CD4-positive, alpha-beta memory T cell (primary cell): ENCODE measurements at regions not wholly inside any gene's neighbourhood (a gene's known extent, or its start where the extent isn't known, plus 50 kb on each side); places are given as distances from the start of the nearest gene placed in this dataset.
"Not testable (repeated sequence)": the region's sequence is repeated elsewhere in the genome, so short reads cannot be mapped to it uniquely, and the experiment has no call there.

ENCODE experiments used
- CTCF ChIA-PET: fragments of 350-600 bp; sonication (Branson Sonifier 250); formaldehyde crosslinking; loops from one replicate; lab custom pipeline; 2021; ENCODE audit warnings: inconsistent platforms; ENCODE audit not compliant: partially characterized antibody; lab: Charles Lee
- POLR2A ChIA-PET: fragments of 350-600 bp; sonication (Branson Sonifier 250); formaldehyde crosslinking; loops from one replicate; lab custom pipeline; 2021; ENCODE audit not compliant: partially characterized antibody; lab: Charles Lee
- DNase-seq, 5 donors: peaks; one replicate each; pipeline versions ENCODE4 v3.0.0 to v3.0.0-alpha.2; 2020 to 2022; ENCODE audit warnings: mixed read lengths in 1 of 5
- H3K27ac ChIP-seq: one replicate; pipeline ENCODE4 v1.7.0; 2013; ENCODE audit warnings: low read depth, low read length
- H3K27me3 ChIP-seq: 2 replicates; pipeline ENCODE4 v1.7.0; 2013; ENCODE audit warnings: mild to moderate bottlenecking, low read length, moderate library complexity; ENCODE audit not compliant: insufficient read depth
- H3K36me3 ChIP-seq: 2 replicates; pipeline ENCODE4 v1.7.0; 2013; ENCODE audit warnings: mild to moderate bottlenecking, low read length, moderate library complexity; ENCODE audit not compliant: insufficient read depth
- H3K4me1 ChIP-seq: 2 replicates; pipeline ENCODE4 v1.7.0; 2013; ENCODE audit warnings: mild to moderate bottlenecking, low read length, moderate library complexity; ENCODE audit not compliant: insufficient read depth
- H3K4me3 ChIP-seq, 2 donors: one replicate each; pipeline ENCODE4 v1.7.0; 2013; ENCODE audit warnings: low read length in 2 of 2, mild to moderate bottlenecking in 1 of 2
- H3K9me3 ChIP-seq, 2 donors: one replicate each; pipeline ENCODE4 v1.7.0; 2013; ENCODE audit warnings: low read length in 2 of 2, control low read depth in 1 of 2; ENCODE audit not compliant: control insufficient read depth in 1 of 2
- H3K27ac Mint-ChIP-seq, 7 donors: one replicate each; pipeline ENCODE4 v1.8.0; 2020 to 2021; ENCODE audit warnings: mixed read lengths in 7 of 7, mild to moderate bottlenecking in 6 of 7, inconsistent platforms in 3 of 7, moderate library complexity in 3 of 7
- H3K27me3 Mint-ChIP-seq, 2 donors: one replicate each; pipeline ENCODE4 v1.8.0; 2020 to 2021; ENCODE audit warnings: mixed read lengths in 2 of 2
- H3K36me3 Mint-ChIP-seq, 2 donors: one replicate each; pipeline ENCODE4 v1.8.0; 2020 to 2021; ENCODE audit warnings: mixed read lengths in 2 of 2, inconsistent platforms in 1 of 2, mild to moderate bottlenecking in 1 of 2
- H3K4me1 Mint-ChIP-seq, 4 donors: one replicate each; pipeline ENCODE4 v1.8.0; 2020 to 2021; ENCODE audit warnings: mixed read lengths in 4 of 4, mild to moderate bottlenecking in 1 of 4
- H3K4me3 Mint-ChIP-seq, 8 donors: one replicate each; pipeline ENCODE4 v1.8.0; 2020 to 2021; ENCODE audit warnings: mixed read lengths in 8 of 8, mild to moderate bottlenecking in 7 of 8, moderate library complexity in 6 of 8, inconsistent platforms in 3 of 8
- H3K9me3 Mint-ChIP-seq, 8 donors: one replicate each; pipeline ENCODE4 v1.8.0; 2020 to 2021; ENCODE audit warnings: mixed read lengths in 8 of 8, mild to moderate bottlenecking in 5 of 8, inconsistent platforms in 3 of 8, moderate library complexity in 1 of 8
- intact Hi-C: fragments of 100-400 bp; cut with micrococcal nuclease; formaldehyde crosslinking; loops from one replicate; pipeline ENCODE4 v1.15.1; 2023

DNA sequence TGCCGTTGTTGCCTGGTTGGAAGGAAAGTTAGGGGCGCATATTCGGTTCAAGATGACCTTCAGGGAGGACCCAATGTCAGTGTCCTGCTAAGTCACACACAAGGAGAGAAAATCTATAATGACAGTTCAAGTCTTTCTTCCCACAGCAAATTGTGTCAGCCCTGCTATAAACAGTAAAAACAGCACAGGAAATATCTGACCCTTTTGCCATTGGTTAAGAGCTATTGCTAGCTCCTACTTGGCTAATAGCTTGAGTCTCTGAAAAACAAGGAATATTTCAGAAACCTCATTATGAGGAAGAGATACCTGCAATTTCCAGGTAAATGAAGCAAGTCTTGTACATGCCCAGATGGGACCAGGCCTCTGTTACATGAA, 175.6 kb downstream of the SKIDA1 start:
- H3K4me3 ChIP-seq: no peak overlapping the region
- POLR2A ChIA-PET: no interaction called here

DNA sequence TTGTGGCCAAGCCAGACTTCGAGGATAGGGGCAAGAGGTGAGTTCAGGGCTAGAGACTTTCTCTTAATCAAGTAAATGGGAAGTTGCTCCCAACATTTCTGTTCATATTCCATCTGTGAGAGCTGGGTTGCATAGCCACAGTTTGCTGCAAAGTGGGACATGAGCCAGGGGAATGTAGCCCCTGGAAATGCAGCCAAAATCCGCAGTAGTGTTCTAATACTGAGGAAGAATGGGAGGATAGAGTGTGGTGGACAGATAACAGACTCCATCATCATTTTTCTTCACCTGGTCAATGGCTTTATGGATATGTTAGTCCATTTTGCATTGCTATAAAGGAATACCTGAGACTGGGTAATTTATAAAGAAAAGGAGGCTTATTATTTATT, 177.7 kb downstream of the SKIDA1 start:
- Mint-ChIP-seq H3K36me3 (no peaks in the 10 kb centered on the region), H3K27ac (no peak overlapping the region), H3K4me1 (no peaks in the 10 kb centered on the region), H3K27me3 (peaks cover 1 to 4% of the 10 kb centered on the region in 2 donors), H3K4me3 (no peak overlapping the region), H3K9me3 (peaks cover 0 to 8% (median 0%) of the 10 kb centered on the region in 8 donors)
- Histone ChIP-seq H3K27me3 (no peaks in the 10 kb centered on the region), H3K4me1 (no peaks in the 10 kb centered on the region), H3K27ac (no peak overlapping the region), H3K4me3 (no peak overlapping the region), H3K9me3 (no peaks in the 10 kb centered on the region), H3K36me3 (no peaks in the 10 kb centered on the region)
- intact Hi-C loops: no loop called here
- no peak for DNase-seq
- ChIA-PET POLR2A (no interaction called here), CTCF (no interaction called here)

More for the DNA sequence above, 175.6 kb downstream of the SKIDA1 start:
- H3K36me3 ChIP-seq: no peaks in the 10 kb centered on the region
- no peaks in the 10 kb centered on the region for H3K4me1 Mint-ChIP-seq
- CTCF ChIA-PET: no interaction called here
- no peak overlapping the region for H3K27ac ChIP-seq
- H3K27me3 Mint-ChIP-seq: peaks cover 0 to 2% of the 10 kb centered on the region in 2 donors
- no peaks in the 10 kb centered on the region for H3K4me1 ChIP-seq
- no peak for DNase-seq
- H3K9me3 Mint-ChIP-seq: peaks cover 0 to 8% (median 0%) of the 10 kb centered on the region in 8 donors
- no peak overlapping the region for H3K27ac Mint-ChIP-seq
- H3K27me3 ChIP-seq: no peaks in the 10 kb centered on the region
- no peak overlapping the region for H3K4me3 Mint-ChIP-seq
- intact Hi-C loops: no loop called here
- H3K36me3 Mint-ChIP-seq: no peaks in the 10 kb centered on the region
- H3K9me3 ChIP-seq: no peaks in the 10 kb centered on the region

DNA sequence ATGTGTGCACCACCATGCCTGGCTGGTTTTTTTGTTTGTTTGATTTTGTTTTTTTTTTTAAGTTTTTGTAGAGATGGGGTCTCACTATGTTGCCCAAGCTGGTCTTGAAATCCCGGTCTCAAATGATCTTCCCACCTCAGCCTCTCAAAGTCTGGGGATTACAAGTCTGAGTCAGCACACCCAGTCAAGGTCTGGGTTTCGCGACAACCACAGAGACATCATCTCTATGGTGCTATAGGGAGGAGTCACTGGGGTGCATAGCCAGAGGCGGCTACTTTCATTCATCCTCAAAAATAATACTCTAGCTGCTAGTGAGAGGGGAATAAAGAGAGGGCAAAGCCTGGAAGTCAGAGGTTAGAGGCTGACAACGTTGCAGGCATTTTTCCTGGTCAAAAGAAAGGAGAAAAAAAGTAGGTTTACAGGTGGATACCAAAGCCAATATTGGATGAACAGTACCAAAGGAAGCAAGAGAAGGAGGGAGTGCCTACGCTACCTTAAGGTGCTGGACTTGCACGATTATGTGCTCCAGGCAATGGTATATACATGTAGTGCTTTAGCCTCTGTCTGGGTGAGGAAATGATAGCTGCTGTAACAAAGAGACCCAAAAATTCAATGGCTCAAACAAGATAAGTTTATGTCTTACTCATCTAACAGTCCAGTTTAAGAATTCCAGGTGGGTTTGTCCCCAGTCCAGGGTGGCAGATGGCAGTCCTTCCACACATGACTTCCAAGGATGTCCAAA, 178.3 kb downstream of the SKIDA1 start:
- Histone ChIP-seq H3K4me1 (no peaks in the 10 kb centered on the region), H3K27me3 (no peaks in the 10 kb centered on the region), H3K36me3 (no peaks in the 10 kb centered on the region), H3K27ac (no peak overlapping the region), H3K4me3 (no peak overlapping the region), H3K9me3 (no peaks in the 10 kb centered on the region)
- Mint-ChIP-seq H3K36me3 (no peaks in the 10 kb centered on the region), H3K4me3 (no peak overlapping the region), H3K4me1 (no peaks in the 10 kb centered on the region), H3K27ac (no peak overlapping the region), H3K27me3 (peaks cover 1 to 4% of the 10 kb centered on the region in 2 donors), H3K9me3 (peaks cover 0 to 8% (median 0%) of the 10 kb centered on the region in 8 donors)
- POLR2A ChIA-PET: no interaction called here
- no peak for DNase-seq
- CTCF ChIA-PET: no interaction called here
- intact Hi-C loops: no loop called here

- no peak overlapping the region for H3K27ac ChIP-seq
- Mint-ChIP-seq H3K4me3 (no peak overlapping the region), H3K9me3 (peaks cover 0 to 3% (median 0%) of the 10 kb centered on the region in 8 donors)
Measured at GRCh38 chr10:21343087-21343486, 182.4 kb downstream of the SKIDA1 start.

DNA sequence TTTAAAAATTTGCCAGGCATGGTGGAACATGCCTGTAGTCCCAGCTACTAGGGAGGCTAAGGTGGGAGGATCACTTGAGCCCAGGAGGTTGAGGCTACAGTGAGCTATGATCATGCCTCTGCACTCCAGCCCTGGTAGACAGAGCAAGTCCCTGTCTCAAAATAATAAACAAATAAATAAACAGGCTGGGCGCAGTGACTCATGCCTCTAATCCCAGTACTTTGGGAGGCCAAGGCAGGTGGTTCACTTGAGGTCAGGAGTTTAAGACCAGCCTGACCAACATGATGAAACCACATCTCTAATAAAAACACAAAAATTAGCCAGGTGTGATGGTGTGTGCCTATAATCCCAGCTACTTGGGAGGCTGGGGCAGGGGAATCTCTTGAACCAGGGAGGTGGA, 183.0 kb downstream of the SKIDA1 start:
- not testable (repeated sequence) for H3K27ac ChIP-seq, H3K27me3 Mint-ChIP-seq

More at GRCh38 chr10:21343087-21343486, 182.4 kb downstream of the SKIDA1 start:
- intact Hi-C loops: no loop called here
- no peaks in the 10 kb centered on the region for H3K36me3 ChIP-seq
- H3K4me3 ChIP-seq: no peak overlapping the region
- H3K4me1 ChIP-seq: no peaks in the 10 kb centered on the region
- CTCF ChIA-PET: no interaction called here
- POLR2A ChIA-PET: no interaction called here
- Mint-ChIP-seq H3K4me1 (no peaks in the 10 kb centered on the region), H3K27ac (no peak overlapping the region), H3K27me3 (peaks cover 5 to 6% of the 10 kb centered on the region in 2 donors), H3K36me3 (no peaks in the 10 kb centered on the region)
- no peaks in the 10 kb centered on the region for H3K9me3 ChIP-seq
- no peak for DNase-seq
- no peaks in the 10 kb centered on the region for H3K27me3 ChIP-seq

DNA sequence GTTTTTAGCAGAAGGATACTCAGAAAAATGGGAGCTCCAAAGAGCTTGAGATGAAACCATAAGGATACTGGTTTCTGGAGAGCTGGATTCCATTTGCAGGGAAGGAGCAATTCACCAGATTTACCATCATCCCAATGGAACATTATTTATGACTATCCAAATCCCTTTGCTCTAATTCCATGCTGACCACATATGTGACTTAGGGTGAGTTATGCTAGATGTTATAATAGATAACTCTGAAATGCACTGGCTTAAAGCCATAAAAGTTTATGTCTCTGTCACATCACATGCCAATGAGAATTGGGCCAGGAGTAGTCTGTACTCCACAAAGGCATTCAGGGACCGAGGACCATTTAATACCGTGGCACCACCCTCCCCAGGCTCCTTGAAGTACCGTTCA, 185.2 kb downstream of the SKIDA1 start:
- no peak overlapping the region for H3K4me3 Mint-ChIP-seq

More for the DNA sequence above, 183.0 kb downstream of the SKIDA1 start:
- H3K4me1 Mint-ChIP-seq, H3K9me3 Mint-ChIP-seq, H3K9me3 ChIP-seq, H3K36me3 Mint-ChIP-seq, H3K4me3 ChIP-seq, POLR2A ChIA-PET, H3K27me3 ChIP-seq, H3K4me3 Mint-ChIP-seq, H3K4me1 ChIP-seq, H3K27ac Mint-ChIP-seq, H3K36me3 ChIP-seq, CTCF ChIA-PET, intact Hi-C loops, DNase-seq: not testable (repeated sequence)

DNA sequence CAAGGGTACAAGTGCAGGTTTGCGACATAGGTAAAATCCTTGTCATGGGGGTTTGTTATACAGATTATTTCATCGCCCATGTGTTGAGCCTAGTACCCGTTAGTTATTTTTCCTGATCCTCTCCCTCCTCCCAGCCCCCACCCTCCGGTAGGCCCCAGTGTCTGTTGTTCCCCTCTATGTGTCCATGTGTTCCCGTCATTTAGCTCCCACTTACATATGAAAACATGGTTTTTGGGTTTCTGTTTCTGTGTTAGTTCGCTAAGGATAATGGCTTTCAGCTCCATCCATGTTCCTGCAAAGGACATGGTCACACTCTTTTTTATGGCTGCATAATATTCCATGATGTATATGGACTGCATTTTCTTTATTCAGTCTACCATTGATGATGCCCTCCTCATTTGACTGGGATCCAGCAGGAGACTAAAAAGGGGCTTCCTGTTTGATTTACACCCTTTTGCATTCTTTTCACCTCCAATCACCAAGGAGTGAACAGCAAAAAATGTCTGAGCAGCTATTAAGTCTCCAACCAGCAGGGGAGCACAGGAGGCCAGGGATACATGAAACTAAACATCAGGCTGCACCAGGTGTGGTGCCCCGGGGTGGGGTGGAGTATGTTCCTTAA, 188.2 kb downstream of the SKIDA1 start:
- Histone ChIP-seq H3K27me3 (no peaks in the 10 kb centered on the region), H3K36me3 (no peaks in the 10 kb centered on the region), H3K9me3 (no peaks in the 10 kb centered on the region), H3K27ac (no peak overlapping the region), H3K4me3 (no peak overlapping the region), H3K4me1 (no peaks in the 10 kb centered on the region)
- intact Hi-C loops: no loop called here
- Mint-ChIP-seq H3K9me3 (peaks cover 0 to 3% (median 0%) of the 10 kb centered on the region in 8 donors), H3K27me3 (peaks cover 4 to 8% of the 10 kb centered on the region in 2 donors), H3K4me3 (no peak overlapping the region), H3K4me1 (peaks cover 0 to 2% (median 0%) of the 10 kb centered on the region in 4 donors), H3K27ac (no peak overlapping the region), H3K36me3 (no peaks in the 10 kb centered on the region)
- ChIA-PET POLR2A (no interaction called here), CTCF (no interaction called here)
- no peak for DNase-seq

More for the DNA sequence above, 185.2 kb downstream of the SKIDA1 start:
- H3K27ac Mint-ChIP-seq: no peak overlapping the region
- no peak for DNase-seq
- ChIA-PET CTCF (no interaction called here), POLR2A (no interaction called here)
- peaks cover 0 to 3% (median 0%) of the 10 kb centered on the region in 8 donors for H3K9me3 Mint-ChIP-seq
- Histone ChIP-seq H3K27ac (no peak overlapping the region), H3K4me3 (no peak overlapping the region), H3K9me3 (no peaks in the 10 kb centered on the region), H3K4me1 (no peaks in the 10 kb centered on the region), H3K27me3 (no peaks in the 10 kb centered on the region), H3K36me3 (no peaks in the 10 kb centered on the region)
- intact Hi-C loops: no loop called here
- H3K4me1 Mint-ChIP-seq: peaks cover 0 to 2% (median 0%) of the 10 kb centered on the region in 4 donors
- H3K36me3 Mint-ChIP-seq: no peaks in the 10 kb centered on the region
- H3K27me3 Mint-ChIP-seq: peaks cover 5 to 8% of the 10 kb centered on the region in 2 donors
